ENCODE measurements at regions not wholly inside any gene's neighbourhood (a gene's known extent, or its start where the extent isn't known, plus 50 kb on each side); places are given as distances from the start of the nearest gene placed in this dataset.

GRCh38 chr6:111970426-111970825, 83.5 kb upstream of the CCN6 start:
- POLR2A ChIA-PET = no interaction called here
- Mint-ChIP-seq H3K9me3 (ENCODE audit: unreplicated experiment) (no peaks in the 10 kb centered on the region), H3K4me1 (ENCODE audit: low read depth, unreplicated experiment) (peaks cover 11% of the 10 kb centered on the region), H3K36me3 (ENCODE audit: insufficient read depth, unreplicated experiment) (no peaks in the 10 kb centered on the region), H3K27ac (ENCODE audit: unreplicated experiment) (no peak overlapping the region), H3K4me3 (ENCODE audit: unreplicated experiment) (no peak overlapping the region), H3K27me3 (ENCODE audit: insufficient read depth, unreplicated experiment) (peaks cover 16% of the 10 kb centered on the region)
- TF ChIP-seq, protein P1, sequence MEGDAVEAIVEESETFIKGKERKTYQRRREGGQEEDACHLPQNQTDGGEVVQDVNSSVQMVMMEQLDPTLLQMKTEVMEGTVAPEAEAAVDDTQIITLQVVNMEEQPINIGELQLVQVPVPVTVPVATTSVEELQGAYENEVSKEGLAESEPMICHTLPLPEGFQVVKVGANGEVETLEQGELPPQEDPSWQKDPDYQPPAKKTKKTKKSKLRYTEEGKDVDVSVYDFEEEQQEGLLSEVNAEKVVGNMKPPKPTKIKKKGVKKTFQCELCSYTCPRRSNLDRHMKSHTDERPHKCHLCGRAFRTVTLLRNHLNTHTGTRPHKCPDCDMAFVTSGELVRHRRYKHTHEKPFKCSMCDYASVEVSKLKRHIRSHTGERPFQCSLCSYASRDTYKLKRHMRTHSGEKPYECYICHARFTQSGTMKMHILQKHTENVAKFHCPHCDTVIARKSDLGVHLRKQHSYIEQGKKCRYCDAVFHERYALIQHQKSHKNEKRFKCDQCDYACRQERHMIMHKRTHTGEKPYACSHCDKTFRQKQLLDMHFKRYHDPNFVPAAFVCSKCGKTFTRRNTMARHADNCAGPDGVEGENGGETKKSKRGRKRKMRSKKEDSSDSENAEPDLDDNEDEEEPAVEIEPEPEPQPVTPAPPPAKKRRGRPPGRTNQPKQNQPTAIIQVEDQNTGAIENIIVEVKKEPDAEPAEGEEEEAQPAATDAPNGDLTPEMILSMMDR (IDR thresholded peaks at IDR 0.05; ENCODE audit: insufficient read depth in 1 of 2, low read depth in 1 of 2, low read length in 1 of 2, severe bottlenecking in 1 of 2, unreplicated experiment in 1 of 2) = no peak
- DNase-seq = no peak
- H3K4me1 ChIP-seq = peaks cover 9% of the 10 kb centered on the region; the same call in 1 of the 2 replicates
- CTCF ChIA-PET = no interaction called here
- BruUV-seq (replicated peaks) = no TSS peak
- no peak overlapping the region for H3K4me3 ChIP-seq (ENCODE audit: low read depth, low read length)
- H3K9me3 ChIP-seq = no peaks in the 10 kb centered on the region
- H3K36me3 ChIP-seq (ENCODE audit: control insufficient read depth, insufficient read depth, low read length) = no peaks in the 10 kb centered on the region
- H3K27me3 ChIP-seq (replicated peaks; ENCODE audit: control insufficient read depth, insufficient read depth, low read length) = no peaks in the 10 kb centered on the region
- intact Hi-C loops (cut with micrococcal nuclease; ENCODE audit: unreplicated experiment) = no loop called here

- TF ChIP-seq, protein P1 (IDR thresholded peaks at IDR 0.05; ENCODE audit: insufficient read depth in 1 of 2, low read depth in 1 of 2, low read length in 1 of 2, severe bottlenecking in 1 of 2, unreplicated experiment in 1 of 2) = no peak
- no peak for DNase-seq
- Histone ChIP-seq H3K27me3 (replicated peaks; ENCODE audit: control insufficient read depth, insufficient read depth, low read length) (no peaks in the 10 kb centered on the region), H3K9me3 (no peaks in the 10 kb centered on the region), H3K4me3 (ENCODE audit: low read depth, low read length) (no peak overlapping the region), H3K36me3 (ENCODE audit: control insufficient read depth, insufficient read depth, low read length) (no peaks in the 10 kb centered on the region), H3K4me1 (peaks cover 9% of the 10 kb centered on the region; the same call in 1 of the 2 replicates)
- H3K36me3 Mint-ChIP-seq (ENCODE audit: insufficient read depth, unreplicated experiment) = no peaks in the 10 kb centered on the region
- H3K4me1 Mint-ChIP-seq (ENCODE audit: low read depth, unreplicated experiment) = peaks cover 11% of the 10 kb centered on the region
- H3K27ac Mint-ChIP-seq (ENCODE audit: unreplicated experiment) = no peak overlapping the region
- intact Hi-C loops (cut with micrococcal nuclease; ENCODE audit: unreplicated experiment) = no loop called here
- H3K9me3 Mint-ChIP-seq (ENCODE audit: unreplicated experiment) = no peaks in the 10 kb centered on the region
- H3K4me3 Mint-ChIP-seq (ENCODE audit: unreplicated experiment) = no peak overlapping the region
- ChIA-PET POLR2A (no interaction called here), CTCF (no interaction called here)
- peaks cover 10% of the 10 kb centered on the region for H3K27me3 Mint-ChIP-seq (ENCODE audit: insufficient read depth, unreplicated experiment)
- no TSS peak for BruUV-seq (replicated peaks)
Observed at GRCh38 chr6:111971181-111971841, 82.6 kb upstream of the CCN6 start.

GRCh38 chr6:111971866-111972532, 81.9 kb upstream of the CCN6 start:
- no peak overlapping the region for H3K4me3 Mint-ChIP-seq (ENCODE audit: unreplicated experiment)
- TF ChIP-seq, protein P1 (IDR thresholded peaks at IDR 0.05; ENCODE audit: insufficient read depth in 1 of 2, low read depth in 1 of 2, low read length in 1 of 2, severe bottlenecking in 1 of 2, unreplicated experiment in 1 of 2) = no peak
- Histone ChIP-seq H3K9me3 (no peaks in the 10 kb centered on the region), H3K4me3 (ENCODE audit: low read depth, low read length) (no peak overlapping the region), H3K27me3 (replicated peaks; ENCODE audit: control insufficient read depth, insufficient read depth, low read length) (no peaks in the 10 kb centered on the region), H3K4me1 (peaks cover 9% of the 10 kb centered on the region; the same call in 1 of the 2 replicates), H3K36me3 (ENCODE audit: control insufficient read depth, insufficient read depth, low read length) (no peaks in the 10 kb centered on the region)
- peaks cover 11% of the 10 kb centered on the region for H3K4me1 Mint-ChIP-seq (ENCODE audit: low read depth, unreplicated experiment)
- peaks cover 9% of the 10 kb centered on the region for H3K27me3 Mint-ChIP-seq (ENCODE audit: insufficient read depth, unreplicated experiment)
- intact Hi-C loops (cut with micrococcal nuclease; ENCODE audit: unreplicated experiment) = no loop called here
- DNase-seq = no peak
- ChIA-PET POLR2A (no interaction called here), CTCF (no interaction called here)
- no peaks in the 10 kb centered on the region for H3K36me3 Mint-ChIP-seq (ENCODE audit: insufficient read depth, unreplicated experiment)
- no peak overlapping the region for H3K27ac Mint-ChIP-seq (ENCODE audit: unreplicated experiment)
- no TSS peak for BruUV-seq (replicated peaks)
- no peaks in the 10 kb centered on the region for H3K9me3 Mint-ChIP-seq (ENCODE audit: unreplicated experiment)

Measured in Caco-2 (cell line).